T-cell (primary cell): ENCODE measurements at regions not wholly inside any gene's neighbourhood (a gene's known extent, or its start where the extent isn't known, plus 50 kb on each side); places are given as distances from the start of the nearest gene placed in this dataset.
A peak's percentile ranks its signal among the peaks of the same experiment; 100 is the strongest.

Experiments used
- ATAC-seq, 4 experiments: fragments of 200-7000 bp in 3 of 4; fragments of 150-1000 bp in 1 of 4; cut with Tn5 transposase; replicated peaks in 1 of 4; 1 replicate in 3 of 4; 2 replicates in 1 of 4; pipeline ENCODE4 v1.10.0; 2021; ENCODE audit warnings: moderate library complexity in 3 of 4, mild to moderate bottlenecking in 2 of 4, moderate number of reproducible peaks in 1 of 4
- CTCF ChIA-PET, 2 donors: fragments of 300-600 bp; sonication (Branson Sonifier 250); formaldehyde crosslinking; loops; one replicate each; lab custom pipeline; 2022; ENCODE audit warnings: antibody characterized with exemption in 2 of 2; lab: Charles Lee
- POLR2A ChIA-PET, 2 donors: fragments of 300-600 bp; sonication (Branson Sonifier 250); formaldehyde crosslinking; loops; one replicate each; lab custom pipeline; 2022; ENCODE audit warnings: antibody characterized with exemption in 2 of 2; lab: Charles Lee
- DNase-seq, 35 experiments: peaks; one replicate each; pipeline versions ENCODE4 v3.0.0 to v3.0.0-alpha.2; 2013 to 2023
- H3K27ac ChIP-seq: one replicate; pipeline ENCODE4 v1.5.1; 2013; ENCODE audit warnings: low read length
- H3K27me3 ChIP-seq, 2 experiments: replicated peaks in 1 of 2; 1 replicate in 1 of 2; 2 replicates in 1 of 2; pipeline versions ENCODE4 v1.6.1 to v1.7.0; 2013; ENCODE audit warnings: low read length in 1 of 2, mixed read lengths in 1 of 2; ENCODE audit not compliant: control insufficient read depth in 2 of 2, insufficient read depth in 2 of 2; ENCODE audit errors: extremely low read depth in 1 of 2
- H3K36me3 ChIP-seq, 2 donors: 1 replicate in 1 of 2; 2 replicates in 1 of 2; pipeline versions ENCODE4 v1.6.1 to v1.7.0; 2013; ENCODE audit warnings: low read length in 1 of 2; ENCODE audit not compliant: control insufficient read depth in 2 of 2, insufficient read depth in 1 of 2; ENCODE audit errors: extremely low read depth in 1 of 2
- H3K4me1 ChIP-seq, 2 experiments: 1 replicate in 1 of 2; 2 replicates in 1 of 2; pipeline versions ENCODE4 v1.6.1 to v1.7.0; 2013; ENCODE audit warnings: low read length in 2 of 2, mixed read lengths in 1 of 2; ENCODE audit not compliant: insufficient read depth in 2 of 2, control insufficient read depth in 1 of 2; ENCODE audit errors: extremely low read depth in 1 of 2
- H3K4me3 ChIP-seq, 2 donors: 1 replicate in 1 of 2; 2 replicates in 1 of 2; pipeline versions ENCODE4 v1.5.1 to v1.7.0; 2013; ENCODE audit warnings: mild to moderate bottlenecking in 2 of 2, low read length in 1 of 2, moderate library complexity in 1 of 2; ENCODE audit not compliant: control insufficient read depth in 1 of 2; ENCODE audit errors: extremely low read depth in 1 of 2
- H3K9me3 ChIP-seq: 2 replicates; pipeline ENCODE4 v1.7.0; 2013
- H3K27ac Mint-ChIP-seq, 2 donors: one replicate each; pipeline ENCODE4 v1.8.0; 2020 to 2021; ENCODE audit warnings: mild to moderate bottlenecking in 2 of 2, mixed read lengths in 2 of 2
- H3K27me3 Mint-ChIP-seq, 2 donors: one replicate each; pipeline ENCODE4 v1.8.0; 2021 to 2022; ENCODE audit warnings: mixed read lengths in 2 of 2
- H3K36me3 Mint-ChIP-seq: one replicate; pipeline ENCODE4 v1.8.0; 2021; ENCODE audit warnings: mixed read lengths
- H3K4me1 Mint-ChIP-seq, 3 donors: one replicate each; pipeline ENCODE4 v1.8.0; 2020 to 2022; ENCODE audit warnings: mixed read lengths in 3 of 3, mild to moderate bottlenecking in 1 of 3
- H3K4me3 Mint-ChIP-seq, 3 donors: one replicate each; pipeline ENCODE4 v1.8.0; 2020 to 2022; ENCODE audit warnings: mild to moderate bottlenecking in 3 of 3, mixed read lengths in 3 of 3, moderate library complexity in 3 of 3
- H3K9me3 Mint-ChIP-seq, 3 donors: one replicate each; pipeline ENCODE4 v1.8.0; 2020 to 2022; ENCODE audit warnings: mixed read lengths in 3 of 3
- WGBS: methylation state at CpG from one replicate; pipeline ENCODE4 v1.1.5; 2013; ENCODE audit warnings: missing lambda C conversion rate; ENCODE audit not compliant: insufficient coverage; 5-methylcytosine and 5-hydroxymethylcytosine counted together

DNA sequence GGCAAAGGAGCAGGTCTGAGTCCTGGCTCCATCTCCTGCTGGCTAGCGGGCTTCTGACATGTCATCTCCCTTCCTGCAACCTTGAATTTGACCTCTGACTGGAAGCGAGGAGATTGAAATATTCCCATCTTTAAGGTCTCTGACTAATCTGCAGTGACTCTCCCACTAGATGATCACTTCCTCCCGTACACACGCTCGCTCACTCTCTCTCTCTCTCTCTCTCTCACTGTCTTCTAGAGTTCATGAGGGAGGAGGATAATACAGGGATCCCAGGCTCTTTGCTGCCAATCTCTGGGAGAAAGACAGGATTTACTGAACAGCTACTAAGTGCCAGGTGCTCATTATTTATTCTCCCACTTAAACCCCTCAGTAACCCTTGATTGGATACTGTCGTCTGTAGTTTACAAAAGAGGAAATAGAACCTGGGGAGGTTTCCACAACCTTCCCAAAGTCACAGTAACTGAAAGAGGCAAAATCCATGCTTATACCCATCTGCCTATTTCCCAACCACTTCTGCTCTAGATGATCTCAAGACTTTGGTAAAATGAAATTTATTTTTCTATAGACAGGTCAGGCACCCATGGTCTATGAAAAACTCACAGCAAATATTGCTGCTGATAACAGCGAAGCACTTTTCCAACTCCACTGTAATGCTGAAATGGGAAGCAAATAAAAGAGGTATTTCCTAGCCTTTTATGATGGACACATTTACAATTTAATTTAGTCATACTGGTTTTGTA is 193.5 kb upstream of the C1QTNF7 start:
- H3K4me1 Mint-ChIP-seq: peaks cover 30 to 41% (median 32%) of the 10 kb centered on the region in 3 donors
- WGBS: 89% methylated on average over 1 of the region's 7 CpGs
- DNase-seq (no peak), ATAC-seq (peak in 2 of 4 experiments; percentile 7 to 18)
- no peaks in the 10 kb centered on the region for H3K9me3 Mint-ChIP-seq
- H3K36me3 Mint-ChIP-seq: no peaks in the 10 kb centered on the region
- H3K4me3 Mint-ChIP-seq: peak overlapping the region; percentile 4 to 79 (median 37)
- ChIA-PET POLR2A (interaction anchor here in 1 of 2 donors (0.6 kb wide), 1 partner anchor 10 kb away, joined by 5 read pairs; no protein-coding TSS in a partner anchor), CTCF (interaction anchor here (0.5 to 2.8 kb wide), 2 partner anchors 81 to 223 kb away, joined by 5 to 11 read pairs; no protein-coding TSS in a partner anchor)
- no peaks in the 10 kb centered on the region for H3K9me3 ChIP-seq
- no peaks in the 10 kb centered on the region for H3K36me3 ChIP-seq
- H3K4me1 ChIP-seq: peaks cover 12 to 20% of the 10 kb centered on the region in 2 experiments
- H3K27me3 Mint-ChIP-seq: no peaks in the 10 kb centered on the region
- no peaks in the 10 kb centered on the region for H3K27me3 ChIP-seq
- no peak overlapping the region for H3K4me3 ChIP-seq
- peak overlapping the region; percentile 89 for H3K27ac Mint-ChIP-seq
- peak overlapping the region; percentile 46 for H3K27ac ChIP-seq

DNA sequence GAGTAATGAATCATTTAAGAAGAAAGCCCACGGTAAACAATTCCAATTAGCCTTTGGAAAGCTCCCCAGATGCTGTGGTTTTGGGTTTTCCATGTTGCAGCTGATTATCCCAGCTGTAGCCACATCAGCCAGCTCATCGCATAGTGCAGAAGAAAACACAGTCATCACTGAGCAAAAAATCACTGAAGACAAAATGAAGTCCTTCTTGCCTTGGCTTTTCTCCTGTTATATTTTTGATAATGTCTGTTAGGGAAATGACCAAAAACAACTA is 193.0 kb upstream of the C1QTNF7 start:
- no peaks in the 10 kb centered on the region for H3K9me3 Mint-ChIP-seq
- Histone ChIP-seq H3K27ac (no peak overlapping the region), H3K4me3 (no peak overlapping the region), H3K9me3 (no peaks in the 10 kb centered on the region), H3K27me3 (no peaks in the 10 kb centered on the region), H3K36me3 (no peaks in the 10 kb centered on the region), H3K4me1 (peaks cover 12 to 20% of the 10 kb centered on the region in 2 experiments)
- ChIA-PET CTCF (interaction anchor here (0.5 to 2.8 kb wide), 3 partner anchors 66 to 223 kb away, joined by 3 to 11 read pairs (median 5); no protein-coding TSS in a partner anchor), POLR2A (interaction anchor here in 1 of 2 donors (0.6 kb wide), 1 partner anchor 11 kb away, joined by 5 read pairs; no protein-coding TSS in a partner anchor)
- H3K4me1 Mint-ChIP-seq: peaks cover 30 to 41% (median 32%) of the 10 kb centered on the region in 3 donors
- no CpG with 5 or more reads among the region's 2 CpGs for WGBS
- H3K36me3 Mint-ChIP-seq: no peaks in the 10 kb centered on the region
- DNase-seq (no peak), ATAC-seq (no peak)
- no peaks in the 10 kb centered on the region for H3K27me3 Mint-ChIP-seq
- H3K27ac Mint-ChIP-seq: no peak overlapping the region
- H3K4me3 Mint-ChIP-seq: peak overlapping the region in 1 of 3 donors; percentile 79

DNA sequence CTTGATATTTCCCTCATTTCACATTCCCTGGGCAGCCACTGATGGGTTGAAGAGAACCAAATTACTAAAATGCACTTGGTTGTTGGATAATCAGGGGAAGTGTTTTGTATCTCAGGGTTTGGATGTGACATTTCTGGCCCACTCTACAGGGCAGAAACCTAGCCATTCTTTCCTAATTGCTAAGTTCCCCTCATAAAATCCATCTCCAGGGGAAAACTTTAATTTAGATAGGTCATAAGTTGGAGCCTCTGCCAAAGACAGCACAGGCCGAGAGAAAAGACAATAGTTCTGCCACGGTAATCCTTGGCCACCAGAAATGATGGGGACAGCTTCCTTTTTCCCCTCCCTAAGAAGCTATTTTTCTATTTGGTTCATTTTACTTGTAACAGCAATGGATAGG is 192.7 kb upstream of the C1QTNF7 start:
- Mint-ChIP-seq H3K27ac (no peak overlapping the region), H3K27me3 (no peaks in the 10 kb centered on the region), H3K4me3 (no peak overlapping the region), H3K4me1 (peaks cover 30 to 41% (median 32%) of the 10 kb centered on the region in 3 donors), H3K9me3 (no peaks in the 10 kb centered on the region), H3K36me3 (no peaks in the 10 kb centered on the region)
- Histone ChIP-seq H3K36me3 (no peaks in the 10 kb centered on the region), H3K9me3 (no peaks in the 10 kb centered on the region), H3K4me1 (peaks cover 12 to 20% of the 10 kb centered on the region in 2 experiments), H3K27ac (no peak overlapping the region), H3K27me3 (no peaks in the 10 kb centered on the region), H3K4me3 (no peak overlapping the region)
- ATAC-seq (no peak), DNase-seq (no peak)
- no CpG with 5 or more reads among the region's 2 CpGs for WGBS
- CTCF ChIA-PET: interaction anchor here (0.6 to 2.8 kb wide), 3 partner anchors 19 to 222 kb away, joined by 3 to 11 read pairs (median 6); no protein-coding TSS in a partner anchor
- POLR2A ChIA-PET: no interaction called here

DNA sequence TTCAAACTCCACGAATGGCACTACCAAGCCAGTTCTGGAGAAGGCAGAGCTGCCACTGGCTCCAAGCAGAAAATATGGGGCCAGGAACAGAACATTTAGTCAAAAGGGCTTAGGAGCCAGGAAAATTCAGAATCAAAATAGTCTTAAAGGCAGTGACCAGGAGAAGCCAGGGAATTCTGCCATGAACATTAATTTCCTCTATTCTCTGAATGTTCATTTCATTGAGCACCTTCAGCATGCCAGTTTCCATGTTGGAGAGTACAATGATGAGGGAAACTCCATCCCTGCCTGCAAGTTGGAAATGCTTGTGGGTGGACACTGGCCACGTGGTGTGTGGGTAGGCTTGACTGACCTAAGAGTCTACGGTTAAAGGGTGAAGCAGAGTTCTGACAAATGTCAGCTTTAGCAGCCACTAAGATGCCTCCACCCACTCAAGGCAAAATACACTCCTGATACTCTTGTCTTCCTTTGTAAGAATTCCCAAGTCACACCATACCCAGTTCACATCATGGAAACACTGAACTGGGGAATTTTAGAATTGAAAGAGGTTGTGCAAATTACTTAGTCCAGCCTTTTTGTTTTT is 190.1 kb upstream of the C1QTNF7 start:
- Mint-ChIP-seq H3K9me3 (no peaks in the 10 kb centered on the region), H3K27me3 (no peaks in the 10 kb centered on the region), H3K27ac (no peak overlapping the region), H3K4me3 (no peak overlapping the region), H3K36me3 (no peaks in the 10 kb centered on the region), H3K4me1 (peaks cover 19 to 28% (median 21%) of the 10 kb centered on the region in 3 donors)
- Histone ChIP-seq H3K4me3 (no peak overlapping the region), H3K27me3 (no peaks in the 10 kb centered on the region), H3K27ac (no peak overlapping the region), H3K36me3 (no peaks in the 10 kb centered on the region), H3K9me3 (no peaks in the 10 kb centered on the region), H3K4me1 (peaks cover 12 to 15% of the 10 kb centered on the region in 2 experiments)
- ATAC-seq (no peak), DNase-seq (no peak)
- POLR2A ChIA-PET: no interaction called here
- WGBS: 100% methylated on average over 1 of the region's 3 CpGs
- CTCF ChIA-PET: interaction anchor here in 1 of 2 donors (0.9 to 1.4 kb wide), 2 partner anchors 220 kb away, joined by 3 to 5 read pairs; no protein-coding TSS in a partner anchor

DNA sequence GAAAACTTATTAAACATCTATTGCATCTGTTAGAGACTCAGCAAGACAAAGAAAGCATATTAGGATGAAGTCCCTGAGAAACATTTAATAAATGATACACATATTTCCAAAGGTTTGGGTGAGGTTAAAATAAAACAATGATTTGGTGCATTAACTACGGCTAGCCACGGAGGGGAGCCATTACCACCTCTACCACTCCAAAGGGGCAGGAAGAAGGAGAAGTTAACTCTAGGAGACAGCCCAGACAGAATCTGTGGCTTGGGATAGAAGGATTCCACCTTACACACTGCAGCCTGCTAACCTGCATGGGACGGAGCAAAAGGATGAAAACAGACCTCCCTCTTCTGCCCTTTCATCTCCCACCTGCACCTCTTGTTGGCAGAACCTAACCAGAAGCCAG is 189.1 kb upstream of the C1QTNF7 start:
- ATAC-seq: peak in 2 of 4 experiments; percentile 40 to 46
- no peak overlapping the region for H3K4me3 ChIP-seq
- DNase-seq: peak in 7 of 35 experiments; percentile 15 to 43 (median 25)
- H3K36me3 Mint-ChIP-seq: no peaks in the 10 kb centered on the region
- H3K36me3 ChIP-seq: no peaks in the 10 kb centered on the region
- no peak overlapping the region for H3K27ac Mint-ChIP-seq
- H3K27me3 ChIP-seq: no peaks in the 10 kb centered on the region
- no peak overlapping the region for H3K27ac ChIP-seq
- ChIA-PET CTCF (interaction anchor here in 1 of 2 donors (1.4 kb wide), 1 partner anchor 219 kb away, joined by 5 read pairs; no protein-coding TSS in a partner anchor), POLR2A (no interaction called here)
- peaks cover 5 to 8% of the 10 kb centered on the region in 2 experiments for H3K4me1 ChIP-seq
- H3K4me3 Mint-ChIP-seq: no peak overlapping the region
- peaks cover 9 to 18% (median 11%) of the 10 kb centered on the region in 3 donors for H3K4me1 Mint-ChIP-seq
- WGBS: no CpG with 5 or more reads among the region's 3 CpGs
- H3K27me3 Mint-ChIP-seq: no peaks in the 10 kb centered on the region
- H3K9me3 Mint-ChIP-seq: no peaks in the 10 kb centered on the region
- H3K9me3 ChIP-seq: no peaks in the 10 kb centered on the region

DNA sequence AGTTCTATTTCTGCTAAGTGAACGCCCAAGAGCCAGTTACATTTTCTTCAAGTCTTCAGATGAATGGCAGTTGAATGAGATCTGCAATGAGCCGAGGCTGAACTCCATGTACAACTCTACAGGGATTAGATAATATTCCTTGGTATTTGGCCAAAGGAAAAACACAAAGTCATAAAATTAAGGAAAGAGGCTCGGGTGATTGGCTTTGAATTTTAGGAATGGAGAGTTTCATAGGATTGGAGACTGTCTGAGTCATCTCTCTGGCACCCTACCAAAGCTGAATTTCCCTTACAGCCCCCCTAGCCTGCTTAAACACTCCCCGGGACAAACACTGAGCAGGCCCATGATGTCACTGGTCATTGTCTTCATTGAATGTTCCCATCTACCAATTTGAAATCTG is 188.0 kb upstream of the C1QTNF7 start:
- Mint-ChIP-seq H3K4me1 (peaks cover 0 to 9% (median 0%) of the 10 kb centered on the region in 3 donors), H3K9me3 (no peaks in the 10 kb centered on the region), H3K4me3 (no peak overlapping the region), H3K27ac (no peak overlapping the region), H3K36me3 (no peaks in the 10 kb centered on the region), H3K27me3 (no peaks in the 10 kb centered on the region)
- Histone ChIP-seq H3K4me3 (no peak overlapping the region), H3K9me3 (no peaks in the 10 kb centered on the region), H3K4me1 (no peaks in the 10 kb centered on the region), H3K27me3 (no peaks in the 10 kb centered on the region), H3K27ac (no peak overlapping the region), H3K36me3 (no peaks in the 10 kb centered on the region)
- DNase-seq: no peak
- CTCF ChIA-PET: no interaction called here
- WGBS: 100% methylated on average over 1 of the region's 4 CpGs
- ATAC-seq: no peak
- POLR2A ChIA-PET: no interaction called here
